OCI-LY3 (cell line): ENCODE measurements at regions not wholly inside any gene's neighbourhood (a gene's known extent, or its start where the extent isn't known, plus 50 kb on each side); places are given as distances from the start of the nearest gene placed in this dataset.

Experiments used
- CTCF ChIP-seq: fragments of 200-600, 300-600 bp; sonication (generic); IDR thresholded peaks from 2 replicates; pipeline ENCODE4 v1.5.1; 2014; ENCODE audit warnings: antibody characterized with exemption, low read length, low read depth
- EZH2phosphoT487 ChIP-seq: fragments of 200-600 bp; shearing (Covaris generic); IDR thresholded peaks from 2 replicates; pipeline ENCODE4 v1.6.1; 2018; ENCODE audit warnings: antibody characterized with exemption, mixed run types, low read depth

- TF ChIP-seq CTCF (no peak), EZH2phosphoT487 (no peak)
Measured at GRCh38 chr12:127594351-127594970, 672.5 kb upstream of the TMEM132C start.
